OCI-LY7 (cell line): ENCODE measurements at regions not wholly inside any gene's neighbourhood (a gene's known extent, or its start where the extent isn't known, plus 50 kb on each side); places are given as distances from the start of the nearest gene placed in this dataset.
A peak's percentile ranks its signal among the peaks of the same experiment; 100 is the strongest.

Source experiments
- BruUV-seq: library from RNA; stranded (reverse); fragments of 400-500 nt; replicated peaks from 2 replicates; lab custom pipeline; 2021; lab: Mats Ljungman, UMichigan
- CTCF ChIA-PET: fragments of 300-600 bp; sonication (Branson Sonifier 250); formaldehyde crosslinking; loops from one replicate; lab custom pipeline; 2022; ENCODE audit warnings: antibody characterized with exemption; ENCODE audit not compliant: unreplicated experiment; lab: Charles Lee
- POLR2A ChIA-PET: fragments of 300-600 bp; sonication (Branson Sonifier 250); formaldehyde crosslinking; loops from one replicate; lab custom pipeline; 2022; ENCODE audit warnings: antibody characterized with exemption; lab: Charles Lee
- DNase-seq: peaks from one replicate; pipeline ENCODE4 v3.0.0-alpha.2; 2015; ENCODE audit warnings: low spot score
- H2AFZ ChIP-seq: fragments of 200-600 bp; sonication (generic), shearing (Covaris generic); 2 replicates; pipeline ENCODE4 v1.6.1; 2014; ENCODE audit warnings: mild to moderate bottlenecking, antibody characterized with exemption, low read length, moderate library complexity
- H3K27ac ChIP-seq: fragments of 200-600 bp; sonication (generic); 2 replicates; pipeline ENCODE4 v1.5.1; 2014; ENCODE audit warnings: mixed run types, low read depth, mild to moderate bottlenecking, moderate library complexity, low read length, inconsistent platforms; ENCODE audit not compliant: poor library complexity, severe bottlenecking
- H3K36me3 ChIP-seq: fragments of 200-600 bp; sonication (generic); 2 replicates; pipeline ENCODE4 v1.6.1; 2014; ENCODE audit warnings: mild to moderate bottlenecking, antibody characterized with exemption, low read length, moderate library complexity, mixed read lengths; ENCODE audit not compliant: insufficient read depth
- H3K4me1 ChIP-seq: fragments of 200-600 bp; sonication (generic); 2 replicates; pipeline ENCODE4 v1.5.1; 2014; ENCODE audit warnings: mild to moderate bottlenecking, low read length; ENCODE audit not compliant: insufficient read depth, poor library complexity, severe bottlenecking
- H3K4me2 ChIP-seq: fragments of 200-600 bp; sonication (generic); 2 replicates; pipeline ENCODE4 v1.6.1; 2014; ENCODE audit warnings: mild to moderate bottlenecking, low read length
- H3K4me3 ChIP-seq: fragments of 200-600 bp; sonication (generic); 2 replicates; pipeline ENCODE4 v1.5.1; 2014; ENCODE audit warnings: mild to moderate bottlenecking, low read depth, low read length; ENCODE audit not compliant: poor library complexity, severe bottlenecking
- H3K79me2 ChIP-seq: fragments of 200-600 bp; sonication (generic); 2 replicates; pipeline ENCODE4 v1.6.1; 2016; ENCODE audit warnings: low read depth, mild to moderate bottlenecking, low read length, moderate library complexity, mixed read lengths; ENCODE audit not compliant: insufficient read depth
- H3K9me2 ChIP-seq: fragments of 200-600 bp; sonication (generic); 2 replicates; pipeline ENCODE4 v1.6.1; 2016; ENCODE audit warnings: mild to moderate bottlenecking, low read length, mixed read lengths; ENCODE audit not compliant: insufficient read depth
- H3K9me3 ChIP-seq: fragments of 200-600 bp; sonication (generic); 2 replicates; pipeline ENCODE4 v1.6.1; 2014; ENCODE audit warnings: mild to moderate bottlenecking, mixed run types, low read length, mixed read lengths
- H4K20me1 ChIP-seq: fragments of 200-600 bp; sonication (generic); 2 replicates; pipeline ENCODE4 v1.6.1; 2014; ENCODE audit warnings: mild to moderate bottlenecking, antibody characterized with exemption, low read length, moderate library complexity, mixed read lengths; ENCODE audit not compliant: insufficient read depth
- EZH2phosphoT487 ChIP-seq: fragments of 200-600 bp; sonication (generic); IDR thresholded peaks from 2 replicates; pipeline ENCODE4 v1.6.1; 2018; ENCODE audit warnings: low read depth, borderline replicate concordance, mild to moderate bottlenecking, mixed run types, antibody characterized with exemption, low read length, moderate library complexity, mixed read lengths
- intact Hi-C: fragments of 100-400 bp; cut with micrococcal nuclease; formaldehyde crosslinking; loops from one replicate; pipeline ENCODE4 v1.10.0; 2022; ENCODE audit not compliant: unreplicated experiment
- TF ChIP-seq, protein P1 (sequence below): fragments of 200-600 bp; sonication (generic); conservative IDR thresholded peaks from 2 replicates; pipeline ENCODE4 v1.5.1; 2014; ENCODE audit warnings: mild to moderate bottlenecking, antibody characterized with exemption, low read length, moderate library complexity, mixed read lengths

DNA sequence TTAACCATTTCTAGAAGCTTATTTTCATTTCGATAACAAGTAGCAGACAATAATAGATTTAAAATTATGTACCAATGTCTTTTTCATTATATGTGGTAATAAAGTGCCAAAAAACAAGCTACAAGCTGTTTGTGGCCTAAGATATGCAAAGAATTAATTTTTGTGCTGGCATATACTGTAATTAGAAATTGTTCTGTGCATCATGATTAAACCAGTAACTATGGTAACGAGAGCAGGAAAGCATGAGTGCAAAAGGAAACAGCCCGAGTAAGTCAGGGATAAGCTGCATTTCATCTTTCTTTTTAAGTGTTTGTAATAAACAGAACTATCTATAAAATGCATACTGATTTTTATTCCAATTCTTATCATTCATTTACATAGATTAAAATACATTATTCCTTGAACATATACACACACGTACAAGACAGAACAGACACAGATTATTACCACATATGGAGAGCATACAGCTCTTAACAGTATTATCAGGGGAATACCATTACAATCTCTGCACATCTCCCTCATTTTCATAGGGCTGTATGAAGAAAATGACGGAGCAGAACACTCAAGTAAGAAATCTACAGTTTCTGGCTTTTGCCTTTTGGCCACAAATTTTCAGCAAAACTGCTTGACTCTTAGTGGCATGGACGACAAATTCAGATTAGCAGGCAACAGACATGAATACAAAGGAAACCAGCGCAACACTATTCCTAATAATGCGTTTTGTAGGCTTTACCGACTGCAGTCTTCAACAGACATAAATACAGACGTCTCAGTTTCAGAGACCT lies 121.3 kb upstream of the WDR17 start:
- Histone ChIP-seq H4K20me1 (no peaks in the 10 kb centered on the region), H3K4me2 (no peak overlapping the region), H3K4me1 (peaks cover 7% of the 10 kb centered on the region), H3K9me2 (no peaks in the 10 kb centered on the region), H3K9me3 (no peaks in the 10 kb centered on the region), H3K27ac (no peak overlapping the region), H3K36me3 (no peaks in the 10 kb centered on the region), H2AFZ (no peak overlapping the region), H3K4me3 (no peak overlapping the region), H3K79me2 (no peaks in the 10 kb centered on the region)
- ChIA-PET CTCF (no interaction called here), POLR2A (interaction anchor here (0.6 to 1.4 kb wide), 5 partner anchors 44 to 385 kb away, joined by 3 to 4 read pairs (median 3); no protein-coding TSS in a partner anchor)
- BruUV-seq = no TSS peak
- intact Hi-C loops = no loop called here
- no peak for DNase-seq
- TF ChIP-seq, protein P1, sequence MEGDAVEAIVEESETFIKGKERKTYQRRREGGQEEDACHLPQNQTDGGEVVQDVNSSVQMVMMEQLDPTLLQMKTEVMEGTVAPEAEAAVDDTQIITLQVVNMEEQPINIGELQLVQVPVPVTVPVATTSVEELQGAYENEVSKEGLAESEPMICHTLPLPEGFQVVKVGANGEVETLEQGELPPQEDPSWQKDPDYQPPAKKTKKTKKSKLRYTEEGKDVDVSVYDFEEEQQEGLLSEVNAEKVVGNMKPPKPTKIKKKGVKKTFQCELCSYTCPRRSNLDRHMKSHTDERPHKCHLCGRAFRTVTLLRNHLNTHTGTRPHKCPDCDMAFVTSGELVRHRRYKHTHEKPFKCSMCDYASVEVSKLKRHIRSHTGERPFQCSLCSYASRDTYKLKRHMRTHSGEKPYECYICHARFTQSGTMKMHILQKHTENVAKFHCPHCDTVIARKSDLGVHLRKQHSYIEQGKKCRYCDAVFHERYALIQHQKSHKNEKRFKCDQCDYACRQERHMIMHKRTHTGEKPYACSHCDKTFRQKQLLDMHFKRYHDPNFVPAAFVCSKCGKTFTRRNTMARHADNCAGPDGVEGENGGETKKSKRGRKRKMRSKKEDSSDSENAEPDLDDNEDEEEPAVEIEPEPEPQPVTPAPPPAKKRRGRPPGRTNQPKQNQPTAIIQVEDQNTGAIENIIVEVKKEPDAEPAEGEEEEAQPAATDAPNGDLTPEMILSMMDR = no peak
- no peak for TF ChIP-seq EZH2phosphoT487

DNA sequence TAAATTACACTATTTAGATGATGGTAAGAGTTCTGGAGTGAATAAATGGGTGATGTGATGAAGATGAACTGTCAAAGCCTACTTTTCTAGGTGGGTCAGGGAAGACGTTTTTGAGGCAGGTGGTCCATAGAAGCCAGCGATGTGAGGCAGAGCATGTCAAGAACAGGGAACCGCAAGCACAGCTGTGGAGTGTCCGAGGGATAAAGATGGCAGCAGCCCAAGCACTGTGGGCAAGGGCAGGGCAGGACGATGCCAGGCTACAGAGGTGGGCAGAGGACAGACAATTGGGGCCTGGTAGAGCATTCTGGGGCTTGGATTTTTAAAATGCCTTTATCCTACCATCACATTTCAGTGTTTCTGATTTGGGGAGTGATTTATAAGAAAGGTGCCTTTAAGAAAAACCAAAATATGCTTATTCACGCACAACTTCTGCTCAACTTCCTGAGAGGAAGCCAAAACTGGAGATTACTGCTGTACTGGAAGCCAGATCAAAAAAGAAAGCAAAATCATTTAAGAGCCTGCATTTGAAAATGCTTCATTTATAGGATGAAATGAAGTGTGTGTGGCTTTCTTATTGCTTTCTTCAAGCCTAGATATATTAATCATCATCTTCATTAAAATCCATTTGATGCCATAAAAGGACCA lies 119.0 kb upstream of the WDR17 start:
- Histone ChIP-seq H3K4me2 (peak overlapping the region; percentile 14), H4K20me1 (no peaks in the 10 kb centered on the region), H3K4me1 (peaks cover 7% of the 10 kb centered on the region), H2AFZ (peak overlapping the region; percentile 65), H3K9me2 (no peaks in the 10 kb centered on the region), H3K36me3 (no peaks in the 10 kb centered on the region), H3K9me3 (no peaks in the 10 kb centered on the region), H3K79me2 (no peaks in the 10 kb centered on the region), H3K27ac (no peak overlapping the region), H3K4me3 (no peak overlapping the region)
- DNase-seq = peak; percentile 19
- ChIA-PET CTCF (no interaction called here), POLR2A (interaction anchor here (0.6 to 1.2 kb wide), 5 partner anchors 13 to 394 kb away, joined by 3 to 4 read pairs (median 3); no protein-coding TSS in a partner anchor)
- BruUV-seq = no TSS peak
- intact Hi-C loops = loop anchor here (1.0 to 5.0 kb wide), 5 partner anchors 66 to 395 kb away; no protein-coding TSS in a partner anchor
- TF ChIP-seq, protein P1 = no peak
- no peak for TF ChIP-seq EZH2phosphoT487
